ENCODE measurements at regions not wholly inside any gene's neighbourhood (a gene's known extent, or its start where the extent isn't known, plus 50 kb on each side); places are given as distances from the start of the nearest gene placed in this dataset.

DNA sequence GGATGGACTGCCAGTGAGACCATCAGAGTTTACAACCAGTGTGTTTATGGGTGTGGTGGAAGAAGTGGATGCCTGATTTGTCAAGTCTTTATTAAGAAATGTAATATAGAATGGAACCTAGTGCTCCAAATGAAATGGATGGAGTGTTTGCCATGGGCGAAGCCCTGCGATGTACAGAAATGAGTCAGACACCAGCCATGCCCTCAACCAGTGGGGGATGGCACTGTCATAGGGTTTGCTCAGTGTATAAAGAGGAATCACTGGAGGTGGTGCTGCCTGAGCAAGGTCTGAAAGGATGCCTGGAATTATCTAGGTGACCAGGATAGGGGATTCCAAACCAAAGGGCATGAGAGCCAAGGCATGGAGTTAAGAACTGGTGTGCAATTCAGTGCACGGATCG lies 120.9 kb upstream of the MTNR1B start:
- TF ChIP-seq EZH2 (IDR thresholded peaks at IDR 0.05; ENCODE audit: borderline replicate concordance, low read length), result no peak
- TF ChIP-seq, protein P1, sequence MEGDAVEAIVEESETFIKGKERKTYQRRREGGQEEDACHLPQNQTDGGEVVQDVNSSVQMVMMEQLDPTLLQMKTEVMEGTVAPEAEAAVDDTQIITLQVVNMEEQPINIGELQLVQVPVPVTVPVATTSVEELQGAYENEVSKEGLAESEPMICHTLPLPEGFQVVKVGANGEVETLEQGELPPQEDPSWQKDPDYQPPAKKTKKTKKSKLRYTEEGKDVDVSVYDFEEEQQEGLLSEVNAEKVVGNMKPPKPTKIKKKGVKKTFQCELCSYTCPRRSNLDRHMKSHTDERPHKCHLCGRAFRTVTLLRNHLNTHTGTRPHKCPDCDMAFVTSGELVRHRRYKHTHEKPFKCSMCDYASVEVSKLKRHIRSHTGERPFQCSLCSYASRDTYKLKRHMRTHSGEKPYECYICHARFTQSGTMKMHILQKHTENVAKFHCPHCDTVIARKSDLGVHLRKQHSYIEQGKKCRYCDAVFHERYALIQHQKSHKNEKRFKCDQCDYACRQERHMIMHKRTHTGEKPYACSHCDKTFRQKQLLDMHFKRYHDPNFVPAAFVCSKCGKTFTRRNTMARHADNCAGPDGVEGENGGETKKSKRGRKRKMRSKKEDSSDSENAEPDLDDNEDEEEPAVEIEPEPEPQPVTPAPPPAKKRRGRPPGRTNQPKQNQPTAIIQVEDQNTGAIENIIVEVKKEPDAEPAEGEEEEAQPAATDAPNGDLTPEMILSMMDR (conservative IDR thresholded peaks at IDR 0.05 in 1 of 2, IDR thresholded peaks at IDR 0.05 in 1 of 2; ENCODE audit: extremely low read depth in 1 of 2, insufficient read depth in 1 of 2, low read depth in 1 of 2, low read length in 2 of 2), result no peak
